ENCODE measurements at regions not wholly inside any gene's neighbourhood (a gene's known extent, or its start where the extent isn't known, plus 50 kb on each side); places are given as distances from the start of the nearest gene placed in this dataset.

DNA sequence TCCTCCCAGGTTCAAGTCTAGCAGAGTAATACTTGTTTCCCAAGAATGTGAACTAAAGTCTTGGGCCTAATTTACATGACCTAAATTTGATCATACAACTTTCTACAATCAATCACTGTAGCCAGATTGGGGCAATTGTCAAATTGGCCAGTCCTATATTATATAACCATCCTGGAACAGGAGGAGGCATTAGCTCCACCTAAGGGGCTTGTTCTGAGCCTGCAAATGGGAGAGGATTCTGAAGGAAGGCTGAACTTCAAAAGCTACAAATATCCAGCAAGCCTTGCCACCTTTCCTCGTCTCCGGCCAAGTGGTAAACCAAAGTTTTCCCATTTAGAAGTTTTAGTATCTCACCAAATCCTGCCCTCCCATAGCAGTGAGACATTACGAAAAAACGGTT lies 1289.6 kb upstream of the TENM3 start:
- H3K4me3 ChIP-seq (ENCODE audit: low read depth, low read length) = no peak overlapping the region
- TF ChIP-seq, protein P1, sequence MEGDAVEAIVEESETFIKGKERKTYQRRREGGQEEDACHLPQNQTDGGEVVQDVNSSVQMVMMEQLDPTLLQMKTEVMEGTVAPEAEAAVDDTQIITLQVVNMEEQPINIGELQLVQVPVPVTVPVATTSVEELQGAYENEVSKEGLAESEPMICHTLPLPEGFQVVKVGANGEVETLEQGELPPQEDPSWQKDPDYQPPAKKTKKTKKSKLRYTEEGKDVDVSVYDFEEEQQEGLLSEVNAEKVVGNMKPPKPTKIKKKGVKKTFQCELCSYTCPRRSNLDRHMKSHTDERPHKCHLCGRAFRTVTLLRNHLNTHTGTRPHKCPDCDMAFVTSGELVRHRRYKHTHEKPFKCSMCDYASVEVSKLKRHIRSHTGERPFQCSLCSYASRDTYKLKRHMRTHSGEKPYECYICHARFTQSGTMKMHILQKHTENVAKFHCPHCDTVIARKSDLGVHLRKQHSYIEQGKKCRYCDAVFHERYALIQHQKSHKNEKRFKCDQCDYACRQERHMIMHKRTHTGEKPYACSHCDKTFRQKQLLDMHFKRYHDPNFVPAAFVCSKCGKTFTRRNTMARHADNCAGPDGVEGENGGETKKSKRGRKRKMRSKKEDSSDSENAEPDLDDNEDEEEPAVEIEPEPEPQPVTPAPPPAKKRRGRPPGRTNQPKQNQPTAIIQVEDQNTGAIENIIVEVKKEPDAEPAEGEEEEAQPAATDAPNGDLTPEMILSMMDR (conservative IDR thresholded peaks at IDR 0.05; ENCODE audit: low read depth, low read length) = peak; percentile 60
- no peak for DNase-seq (ENCODE audit: low read depth)

- H3K4me3 ChIP-seq (ENCODE audit: low read depth, low read length) = no peak overlapping the region
- DNase-seq (ENCODE audit: low read depth) = no peak
- TF ChIP-seq, protein P1 (conservative IDR thresholded peaks at IDR 0.05; ENCODE audit: low read depth, low read length) = peak; percentile 44
Observed at GRCh38 chr4:180960743-180961401, 1282.3 kb upstream of the TENM3 start.

DNA sequence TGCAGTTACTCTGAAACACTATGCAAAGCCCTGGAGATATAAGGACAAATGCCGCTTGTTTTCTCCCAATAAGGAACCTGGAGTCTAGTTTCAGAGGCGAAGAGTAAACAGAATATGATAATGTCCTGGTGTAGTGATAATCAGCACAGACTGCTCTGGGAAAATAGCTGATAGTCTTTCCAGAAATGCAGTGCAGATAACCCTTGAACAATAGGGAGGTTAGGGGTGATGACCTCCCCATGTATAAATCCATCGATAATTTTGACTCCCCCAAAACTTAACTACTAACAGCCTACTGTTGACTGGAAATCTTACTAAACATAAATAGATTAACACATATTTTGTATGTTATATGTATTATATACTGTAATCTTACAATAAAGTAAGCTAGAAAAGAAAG lies 1280.9 kb upstream of the TENM3 start:
- H3K4me3 ChIP-seq (ENCODE audit: low read depth, low read length) = no peak overlapping the region
- no peak for DNase-seq (ENCODE audit: low read depth)
- TF ChIP-seq, protein P1 (conservative IDR thresholded peaks at IDR 0.05; ENCODE audit: low read depth, low read length) = no peak

- TF ChIP-seq, protein P1 (conservative IDR thresholded peaks at IDR 0.05; ENCODE audit: low read depth, low read length) = no peak
- no peak overlapping the region for H3K4me3 ChIP-seq (ENCODE audit: low read depth, low read length)
- DNase-seq (ENCODE audit: low read depth) = no peak
Observed at GRCh38 chr4:180966312-180966711, 1276.9 kb upstream of the TENM3 start.

- DNase-seq (ENCODE audit: low read depth) = no peak
- TF ChIP-seq, protein P1 (conservative IDR thresholded peaks at IDR 0.05; ENCODE audit: low read depth, low read length) = no peak
- H3K4me3 ChIP-seq (ENCODE audit: low read depth, low read length) = no peak overlapping the region
Observed at GRCh38 chr4:180967936-180968335, 1275.3 kb upstream of the TENM3 start.

- no peak overlapping the region for H3K4me3 ChIP-seq (ENCODE audit: low read depth, low read length)
- TF ChIP-seq, protein P1 (conservative IDR thresholded peaks at IDR 0.05; ENCODE audit: low read depth, low read length) = no peak
- no peak for DNase-seq (ENCODE audit: low read depth)
Observed at GRCh38 chr4:180973894-180974293, 1269.3 kb upstream of the TENM3 start.

GRCh38 chr4:180990931-180991330 lies 1252.3 kb upstream of the TENM3 start:
- DNase-seq (ENCODE audit: low read depth) = no peak
- H3K4me3 ChIP-seq (ENCODE audit: low read depth, low read length) = no peak overlapping the region
- TF ChIP-seq, protein P1 (conservative IDR thresholded peaks at IDR 0.05; ENCODE audit: low read depth, low read length) = no peak

Data from epithelial cell of proximal tubule (primary cell).